ENCODE measurements at regions not wholly inside any gene's neighbourhood (a gene's known extent, or its start where the extent isn't known, plus 50 kb on each side); places are given as distances from the start of the nearest gene placed in this dataset.

- Histone ChIP-seq H3K4me2 (ENCODE audit: insufficient read depth in 1 of 2, low read depth in 2 of 2, low read length in 2 of 2) (no peak overlapping the region), H3K23me2 (ENCODE audit: low read depth, low read length) (no peaks in the 10 kb centered on the region), H3K4ac (replicated peaks; ENCODE audit: insufficient read length, low read depth, low read length) (no peak overlapping the region), H2BK5ac (ENCODE audit: low read depth, low read length) (no peak overlapping the region), H3K27me3 (replicated peaks in 1 of 4; ENCODE audit: control insufficient read depth in 3 of 4, extremely low read depth in 1 of 4, insufficient read depth in 3 of 4, low read length in 3 of 4) (no peaks in the 10 kb centered on the region), H3K23ac (ENCODE audit: insufficient read length) (no peak overlapping the region), H2BK120ac (replicated peaks; ENCODE audit: low read depth, low read length) (no peak overlapping the region), H2AK5ac (ENCODE audit: low read depth, low read length) (no peak overlapping the region), H4K91ac (replicated peaks; ENCODE audit: insufficient read length, low read length) (no peak overlapping the region), H3K4me3 (ENCODE audit: extremely low read depth in 1 of 4, insufficient read depth in 2 of 4, low read depth in 3 of 4, low read length in 4 of 4) (no peak overlapping the region), H4K5ac (ENCODE audit: insufficient read length, low read depth, low read length) (no peak overlapping the region), H3K79me1 (ENCODE audit: low read depth, low read length) (no peaks in the 10 kb centered on the region), H3K9me3 (ENCODE audit: insufficient read depth in 2 of 2, low read depth in 1 of 2, low read length in 1 of 2) (peaks cover 0 to 5% of the 10 kb centered on the region in 2 experiments; a peak in 1 of 4 replicates), H3K56ac (replicated peaks; ENCODE audit: insufficient read length, low read depth, low read length) (no peak overlapping the region), H3K36me3 (ENCODE audit: control insufficient read depth in 2 of 4, insufficient read depth in 4 of 4, low read length in 3 of 4) (no peaks in the 10 kb centered on the region), H3K9ac (replicated peaks in 1 of 4; ENCODE audit: extremely low read depth in 1 of 4, low read depth in 3 of 4, low read length in 3 of 4) (no peak overlapping the region), H3K14ac (ENCODE audit: insufficient read length) (no peak overlapping the region), H3K27ac (ENCODE audit: low read depth, low read length) (no peak overlapping the region), H2BK20ac (ENCODE audit: low read length) (no peak overlapping the region), H2BK15ac (ENCODE audit: low read length) (no peak overlapping the region), H4K20me1 (replicated peaks in 1 of 2; ENCODE audit: control insufficient read depth in 1 of 2, insufficient read depth in 2 of 2, low read length in 2 of 2) (no peaks in the 10 kb centered on the region), H3K4me1 (replicated peaks in 1 of 4; ENCODE audit: control insufficient read depth in 3 of 4, insufficient read depth in 4 of 4, low read length in 3 of 4) (no peaks in the 10 kb centered on the region), H4K8ac (ENCODE audit: extremely low read depth, insufficient read depth, low read length) (no peak overlapping the region), H2AFZ (ENCODE audit: low read length) (no peak overlapping the region), H3K18ac (ENCODE audit: extremely low read depth, low read length) (no peak overlapping the region), H3K79me2 (ENCODE audit: control insufficient read depth in 1 of 2, insufficient read depth in 2 of 2, low read length in 2 of 2) (no peaks in the 10 kb centered on the region), H2BK12ac (ENCODE audit: low read depth, low read length) (no peak overlapping the region)
- WGBS, 2 experiments (ENCODE audit: extremely low coverage in 1 of 2, insufficient coverage in 1 of 2, insufficient read length in 1 of 2, insufficient replicate concordance in 2 of 2, low coverage in 1 of 2, low lambda C conversion rate in 2 of 2, missing lambda C conversion rate in 1 of 2) = 84% methylated on average over 2 of the region's 2 CpGs; no CpG with 5 or more reads in 1 of the 2 experiments
- DNase-seq (ENCODE audit: low read depth in 1 of 2, low spot score in 2 of 2) = no peak
- CTCF ChIA-PET (ENCODE audit: partially characterized antibody) = interaction anchor here (1.2 kb wide), 1 partner anchor 12 kb away, joined by 7 read pairs; no protein-coding TSS in a partner anchor
- POLR2A ChIA-PET (ENCODE audit: partially characterized antibody) = no interaction called here
- FAIRE-seq = no peak
- no peak for TF ChIP-seq SIN3A (conservative IDR thresholded peaks at IDR 0.05 in 1 of 2, IDR thresholded peaks at IDR 0.05 in 1 of 2; ENCODE audit: low read depth in 1 of 2, low read length in 2 of 2)
- no peak for TF ChIP-seq TAF1 (IDR thresholded peaks at IDR 0.05; ENCODE audit: low read depth, low read length)
Measured at GRCh38 chr4:159776961-159777360, 674.1 kb downstream of the RAPGEF2 start.

Data from H1 (cell line).